ENCODE measurements at regions not wholly inside any gene's neighbourhood (a gene's known extent, or its start where the extent isn't known, plus 50 kb on each side); places are given as distances from the start of the nearest gene placed in this dataset.

- DNase-seq (ENCODE audit: low read depth): no peak
These were observed 196.4 kb upstream of the ACVR2A start for GRCh38 chr2:147648471-147648870.

- no peak for DNase-seq (ENCODE audit: low read depth)
These were observed 197.0 kb upstream of the ACVR2A start for GRCh38 chr2:147647816-147648215.

GRCh38 chr2:147646818-147647468 lies 197.9 kb upstream of the ACVR2A start:
- DNase-seq (ENCODE audit: low read depth): no peak

GRCh38 chr2:147644491-147644890 lies 200.3 kb upstream of the ACVR2A start:
- no peak for DNase-seq (ENCODE audit: low read depth)

GRCh38 chr2:147642765-147643164 lies 202.1 kb upstream of the ACVR2A start:
- DNase-seq (ENCODE audit: low read depth): no peak

- DNase-seq (ENCODE audit: low read depth): no peak
These were observed 203.2 kb upstream of the ACVR2A start for GRCh38 chr2:147641651-147642050.

GRCh38 chr2:147639891-147640290 lies 204.9 kb upstream of the ACVR2A start:
- no peak for DNase-seq (ENCODE audit: low read depth)

GRCh38 chr2:147639386-147639785 lies 205.4 kb upstream of the ACVR2A start:
- no peak for DNase-seq (ENCODE audit: low read depth)

- no peak for DNase-seq (ENCODE audit: low read depth)
These were observed 207.9 kb upstream of the ACVR2A start for GRCh38 chr2:147636886-147637285.

GRCh38 chr2:147636238-147636882 lies 208.5 kb upstream of the ACVR2A start:
- no peak for DNase-seq (ENCODE audit: low read depth)

GRCh38 chr2:147634826-147635225 lies 210.0 kb upstream of the ACVR2A start:
- DNase-seq (ENCODE audit: low read depth): no peak

GRCh38 chr2:147632198-147632597 lies 212.6 kb upstream of the ACVR2A start:
- no peak for DNase-seq (ENCODE audit: low read depth)

- no peak for DNase-seq (ENCODE audit: low read depth)
These were observed 213.5 kb upstream of the ACVR2A start for GRCh38 chr2:147631294-147631693.

GRCh38 chr2:147630585-147630984 lies 214.2 kb upstream of the ACVR2A start:
- DNase-seq (ENCODE audit: low read depth): no peak

- DNase-seq (ENCODE audit: low read depth): no peak
These were observed 215.8 kb upstream of the ACVR2A start for GRCh38 chr2:147628971-147629421.

GRCh38 chr2:147623328-147623727 lies 221.5 kb upstream of the ACVR2A start:
- DNase-seq (ENCODE audit: low read depth): no peak

GRCh38 chr2:147621656-147622197 lies 223.1 kb upstream of the ACVR2A start:
- DNase-seq (ENCODE audit: low read depth): no peak

- no peak for DNase-seq (ENCODE audit: low read depth)
These were observed 225.0 kb upstream of the ACVR2A start for GRCh38 chr2:147619808-147620207.

GRCh38 chr2:147615726-147616125 lies 229.1 kb upstream of the ACVR2A start:
- no peak for DNase-seq (ENCODE audit: low read depth)

GRCh38 chr2:147614979-147615470 lies 229.8 kb upstream of the ACVR2A start:
- DNase-seq (ENCODE audit: low read depth): no peak

- DNase-seq (ENCODE audit: low read depth): no peak
These were observed 230.4 kb upstream of the ACVR2A start for GRCh38 chr2:147614471-147614870.

- DNase-seq (ENCODE audit: low read depth): no peak
These were observed 234.3 kb upstream of the ACVR2A start for GRCh38 chr2:147610496-147611040.

GRCh38 chr2:147609301-147609700 lies 235.5 kb upstream of the ACVR2A start:
- DNase-seq (ENCODE audit: low read depth): no peak
